ENCODE measurements at regions not wholly inside any gene's neighbourhood (a gene's known extent, or its start where the extent isn't known, plus 50 kb on each side); places are given as distances from the start of the nearest gene placed in this dataset.

GRCh38 chr2:51528156-51528555, 496.2 kb upstream of the NRXN1 start:
- TF ChIP-seq REST (IDR thresholded peaks at IDR 0.05; ENCODE audit: insufficient read depth in 1 of 2, low read depth in 2 of 2, low read length in 2 of 2) = no peak
- no peak for TF ChIP-seq SIN3A (IDR thresholded peaks at IDR 0.05; ENCODE audit: borderline replicate concordance, insufficient read depth, low read length)
- no peak for TF ChIP-seq FOXP2 (optimal IDR thresholded peaks at IDR 0.05; ENCODE audit: borderline replicate concordance, extremely low read depth, extremely low read length, insufficient read depth)
- no peak for TF ChIP-seq POLR2AphosphoS5 (IDR thresholded peaks at IDR 0.05; ENCODE audit: low read depth, low read length)
- no peak for TF ChIP-seq TAF1 (IDR thresholded peaks at IDR 0.05; ENCODE audit: borderline replicate concordance, insufficient read depth, low read length)

- no peak for TF ChIP-seq TAF1 (IDR thresholded peaks at IDR 0.05; ENCODE audit: borderline replicate concordance, insufficient read depth, low read length)
- no peak for TF ChIP-seq REST (IDR thresholded peaks at IDR 0.05; ENCODE audit: insufficient read depth in 1 of 2, low read depth in 2 of 2, low read length in 2 of 2)
- no peak for TF ChIP-seq POLR2AphosphoS5 (IDR thresholded peaks at IDR 0.05; ENCODE audit: low read depth, low read length)
- TF ChIP-seq SIN3A (IDR thresholded peaks at IDR 0.05; ENCODE audit: borderline replicate concordance, insufficient read depth, low read length) = no peak
- TF ChIP-seq FOXP2 (optimal IDR thresholded peaks at IDR 0.05; ENCODE audit: borderline replicate concordance, extremely low read depth, extremely low read length, insufficient read depth) = no peak
These were observed 494.8 kb upstream of the NRXN1 start for GRCh38 chr2:51526766-51527165.

GRCh38 chr2:51516667-51517066, 484.7 kb upstream of the NRXN1 start:
- TF ChIP-seq REST (IDR thresholded peaks at IDR 0.05; ENCODE audit: insufficient read depth in 1 of 2, low read depth in 2 of 2, low read length in 2 of 2) = no peak

- TF ChIP-seq POLR2AphosphoS5 (IDR thresholded peaks at IDR 0.05; ENCODE audit: low read depth, low read length) (no peak), TAF1 (IDR thresholded peaks at IDR 0.05; ENCODE audit: borderline replicate concordance, insufficient read depth, low read length) (no peak), SIN3A (IDR thresholded peaks at IDR 0.05; ENCODE audit: borderline replicate concordance, insufficient read depth, low read length) (no peak), FOXP2 (optimal IDR thresholded peaks at IDR 0.05; ENCODE audit: borderline replicate concordance, extremely low read depth, extremely low read length, insufficient read depth) (no peak), REST (IDR thresholded peaks at IDR 0.05; ENCODE audit: insufficient read depth in 1 of 2, low read depth in 2 of 2, low read length in 2 of 2) (no peak)
These were observed 479.1 kb upstream of the NRXN1 start for GRCh38 chr2:51511002-51511401.

- TF ChIP-seq SIN3A (IDR thresholded peaks at IDR 0.05; ENCODE audit: borderline replicate concordance, insufficient read depth, low read length) (no peak), TAF1 (IDR thresholded peaks at IDR 0.05; ENCODE audit: borderline replicate concordance, insufficient read depth, low read length) (no peak), FOXP2 (optimal IDR thresholded peaks at IDR 0.05; ENCODE audit: borderline replicate concordance, extremely low read depth, extremely low read length, insufficient read depth) (no peak), REST (IDR thresholded peaks at IDR 0.05; ENCODE audit: insufficient read depth in 1 of 2, low read depth in 2 of 2, low read length in 2 of 2) (no peak), POLR2AphosphoS5 (IDR thresholded peaks at IDR 0.05; ENCODE audit: low read depth, low read length) (no peak)
These were observed 478.4 kb upstream of the NRXN1 start for GRCh38 chr2:51510303-51510702.

Measured in PFSK-1 (cell line).